Glutamatergic neuron (in vitro differentiated cells): ENCODE measurements at regions not wholly inside any gene's neighbourhood (a gene's known extent, or its start where the extent isn't known, plus 50 kb on each side); places are given as distances from the start of the nearest gene placed in this dataset.

Source experiments
- DNase-seq: peaks from one replicate; pipeline ENCODE4 v3.0.0; 2022
- H3K27ac Mint-ChIP-seq: one replicate; pipeline ENCODE4 v1.8.0; 2020; ENCODE audit warnings: mild to moderate bottlenecking, mixed read lengths, inconsistent platforms; ENCODE audit not compliant: unreplicated experiment
- H3K27me3 Mint-ChIP-seq: one replicate; pipeline ENCODE4 v1.8.0; 2020; ENCODE audit warnings: mild to moderate bottlenecking, moderate library complexity, mixed read lengths, inconsistent platforms; ENCODE audit not compliant: unreplicated experiment
- H3K36me3 Mint-ChIP-seq: one replicate; pipeline ENCODE4 v1.8.0; 2020; ENCODE audit warnings: mild to moderate bottlenecking, mixed read lengths, inconsistent platforms; ENCODE audit not compliant: unreplicated experiment
- H3K4me1 Mint-ChIP-seq: one replicate; pipeline ENCODE4 v1.8.0; 2020; ENCODE audit warnings: mild to moderate bottlenecking, low read depth, mixed read lengths, inconsistent platforms; ENCODE audit not compliant: unreplicated experiment
- H3K4me3 Mint-ChIP-seq: one replicate; pipeline ENCODE4 v1.8.0; 2020; ENCODE audit warnings: mild to moderate bottlenecking, mixed read lengths, inconsistent platforms; ENCODE audit not compliant: unreplicated experiment
- H3K9me3 Mint-ChIP-seq: one replicate; pipeline ENCODE4 v1.8.0; 2020; ENCODE audit warnings: mild to moderate bottlenecking, moderate library complexity, mixed read lengths, inconsistent platforms; ENCODE audit not compliant: unreplicated experiment
- TF ChIP-seq, protein P1 (sequence below): fragments of 200-600 bp; sonication (generic); IDR thresholded peaks from one replicate; pipeline ENCODE4 v1.5.0; 2021; ENCODE audit not compliant: partially characterized antibody, unreplicated experiment

DNA sequence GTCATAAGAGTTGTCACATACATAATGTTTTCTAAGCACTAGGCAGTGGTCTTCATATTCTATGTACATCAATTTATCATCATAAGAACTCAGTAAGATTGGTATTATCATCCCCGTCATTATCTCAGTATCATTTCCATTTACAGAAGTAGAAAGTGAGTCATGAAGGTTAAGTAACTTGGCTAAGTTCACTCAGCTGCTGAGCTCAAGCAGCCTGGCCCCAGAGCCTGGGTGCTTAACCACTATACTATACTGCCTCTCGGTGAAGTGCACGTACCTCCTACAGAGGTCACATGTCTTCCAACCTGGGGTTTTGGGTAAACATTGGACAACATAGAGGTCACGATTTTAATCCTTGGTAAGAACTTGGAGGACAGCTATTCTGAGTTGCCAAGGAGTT lies 161.5 kb upstream of the GATB start:
- TF ChIP-seq, protein P1, sequence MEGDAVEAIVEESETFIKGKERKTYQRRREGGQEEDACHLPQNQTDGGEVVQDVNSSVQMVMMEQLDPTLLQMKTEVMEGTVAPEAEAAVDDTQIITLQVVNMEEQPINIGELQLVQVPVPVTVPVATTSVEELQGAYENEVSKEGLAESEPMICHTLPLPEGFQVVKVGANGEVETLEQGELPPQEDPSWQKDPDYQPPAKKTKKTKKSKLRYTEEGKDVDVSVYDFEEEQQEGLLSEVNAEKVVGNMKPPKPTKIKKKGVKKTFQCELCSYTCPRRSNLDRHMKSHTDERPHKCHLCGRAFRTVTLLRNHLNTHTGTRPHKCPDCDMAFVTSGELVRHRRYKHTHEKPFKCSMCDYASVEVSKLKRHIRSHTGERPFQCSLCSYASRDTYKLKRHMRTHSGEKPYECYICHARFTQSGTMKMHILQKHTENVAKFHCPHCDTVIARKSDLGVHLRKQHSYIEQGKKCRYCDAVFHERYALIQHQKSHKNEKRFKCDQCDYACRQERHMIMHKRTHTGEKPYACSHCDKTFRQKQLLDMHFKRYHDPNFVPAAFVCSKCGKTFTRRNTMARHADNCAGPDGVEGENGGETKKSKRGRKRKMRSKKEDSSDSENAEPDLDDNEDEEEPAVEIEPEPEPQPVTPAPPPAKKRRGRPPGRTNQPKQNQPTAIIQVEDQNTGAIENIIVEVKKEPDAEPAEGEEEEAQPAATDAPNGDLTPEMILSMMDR: no peak
- Mint-ChIP-seq H3K27me3 (no peaks in the 10 kb centered on the region), H3K9me3 (no peaks in the 10 kb centered on the region), H3K27ac (no peak overlapping the region), H3K36me3 (peaks cover 4% of the 10 kb centered on the region), H3K4me3 (no peak overlapping the region), H3K4me1 (no peaks in the 10 kb centered on the region)
- no peak for DNase-seq

DNA sequence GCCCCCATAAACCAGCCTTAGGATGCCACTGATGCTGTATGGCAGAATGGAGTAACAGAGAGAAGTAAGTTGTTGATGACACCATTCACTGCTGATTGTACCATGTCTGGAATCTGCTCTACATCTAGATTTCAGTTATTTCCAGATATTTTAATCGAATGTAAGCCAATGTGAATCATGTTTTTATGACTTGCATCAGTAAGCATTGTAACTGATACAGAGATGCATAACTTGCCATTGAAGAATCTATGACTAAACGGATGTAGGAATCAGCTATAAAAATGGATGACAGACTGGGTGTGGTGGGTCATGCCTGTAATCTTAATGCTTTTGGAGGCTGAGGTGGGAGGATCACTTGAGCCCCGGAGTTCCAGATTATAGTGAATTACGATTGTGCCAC lies 161.0 kb upstream of the GATB start:
- no peaks in the 10 kb centered on the region for H3K9me3 Mint-ChIP-seq
- no peaks in the 10 kb centered on the region for H3K4me1 Mint-ChIP-seq
- H3K36me3 Mint-ChIP-seq: peaks cover 4% of the 10 kb centered on the region
- no peak overlapping the region for H3K27ac Mint-ChIP-seq
- TF ChIP-seq, protein P1: no peak
- DNase-seq: no peak
- no peaks in the 10 kb centered on the region for H3K27me3 Mint-ChIP-seq
- H3K4me3 Mint-ChIP-seq: no peak overlapping the region

DNA sequence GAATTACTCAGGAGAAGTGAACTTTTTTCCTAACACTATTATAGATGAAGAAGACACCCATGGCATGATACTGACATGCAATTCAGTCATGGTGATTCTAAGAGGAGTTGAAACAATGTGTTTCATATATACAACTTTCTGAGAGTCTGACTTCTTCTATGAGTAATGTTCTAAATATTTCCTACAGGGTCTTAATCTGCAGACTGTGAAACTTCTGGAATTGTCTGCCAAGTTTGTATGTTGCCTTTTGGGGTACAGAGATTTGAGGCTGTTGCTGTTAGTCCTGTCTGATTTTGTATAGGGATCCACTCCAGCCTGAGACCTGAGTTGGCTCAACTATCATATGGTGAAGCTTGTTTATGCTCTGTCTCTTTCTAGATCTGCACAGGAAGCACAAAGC lies 160.6 kb upstream of the GATB start:
- Mint-ChIP-seq H3K36me3 (peaks cover under 1% of the 10 kb centered on the region), H3K9me3 (peaks cover 1% of the 10 kb centered on the region), H3K4me3 (no peak overlapping the region), H3K27ac (no peak overlapping the region), H3K27me3 (no peaks in the 10 kb centered on the region), H3K4me1 (no peaks in the 10 kb centered on the region)
- TF ChIP-seq, protein P1: no peak
- DNase-seq: no peak

DNA sequence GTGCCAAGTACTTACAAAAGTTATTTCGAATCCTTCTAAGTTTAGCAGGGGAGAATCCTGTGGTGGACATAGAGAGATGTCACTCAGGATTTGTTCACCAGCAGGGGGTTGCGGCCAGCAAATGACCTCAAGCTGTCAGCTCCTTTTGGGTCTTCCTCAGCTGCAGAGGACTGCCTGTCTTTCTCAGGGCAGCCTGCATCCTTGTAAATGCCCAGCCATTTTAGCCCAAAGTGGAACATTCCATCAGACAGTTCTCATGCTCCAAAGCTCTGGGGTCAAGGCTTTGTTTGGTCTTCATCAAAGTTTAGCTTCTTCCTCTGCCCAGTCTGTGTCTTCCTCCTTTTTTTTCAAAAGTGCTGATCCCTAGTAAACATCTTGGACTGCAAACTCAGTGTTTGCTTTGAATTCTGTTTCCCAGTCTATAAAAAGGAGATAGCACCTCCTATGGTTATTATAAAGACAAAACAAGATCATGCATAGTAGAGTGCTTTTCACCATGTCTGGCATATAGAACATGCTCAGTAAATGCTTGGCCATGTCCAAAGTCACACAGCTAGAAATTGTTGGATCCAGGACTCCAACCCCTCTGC lies 156.4 kb upstream of the GATB start:
- Mint-ChIP-seq H3K27me3 (no peaks in the 10 kb centered on the region), H3K27ac (no peak overlapping the region), H3K4me1 (no peaks in the 10 kb centered on the region), H3K4me3 (no peak overlapping the region), H3K9me3 (peaks cover 7% of the 10 kb centered on the region), H3K36me3 (no peaks in the 10 kb centered on the region)
- TF ChIP-seq, protein P1: no peak
- DNase-seq: no peak

DNA sequence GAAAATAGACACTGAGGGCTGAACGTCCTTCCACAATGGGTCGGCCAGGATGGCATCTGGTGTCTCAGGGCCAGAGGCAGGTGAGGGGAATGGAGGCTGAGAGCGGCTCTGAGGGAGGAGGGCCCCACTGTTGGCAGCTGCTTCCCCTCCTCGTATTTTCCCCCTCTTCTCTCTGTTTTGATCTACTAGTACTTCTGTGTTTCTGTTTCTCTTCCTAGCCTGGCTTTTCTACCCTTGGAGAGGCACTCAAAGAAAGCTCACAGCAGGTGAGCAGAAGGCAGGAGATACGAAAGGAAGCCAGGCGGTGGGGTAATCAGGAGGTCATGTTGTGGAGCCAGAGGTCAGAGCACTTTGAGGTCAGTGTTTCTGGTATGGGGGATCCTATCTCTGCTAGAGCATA lies 151.8 kb upstream of the GATB start:
- peaks cover 7% of the 10 kb centered on the region for H3K9me3 Mint-ChIP-seq
- no peak for DNase-seq
- H3K27me3 Mint-ChIP-seq: no peaks in the 10 kb centered on the region
- H3K4me3 Mint-ChIP-seq: no peak overlapping the region
- TF ChIP-seq, protein P1: no peak
- H3K36me3 Mint-ChIP-seq: no peaks in the 10 kb centered on the region
- no peaks in the 10 kb centered on the region for H3K4me1 Mint-ChIP-seq
- no peak overlapping the region for H3K27ac Mint-ChIP-seq
